NCI-H526 treated with DMSO at 0.1 percent for 48 hours (cell line): ENCODE measurements at regions not wholly inside any gene's neighbourhood (a gene's known extent, or its start where the extent isn't known, plus 50 kb on each side); places are given as distances from the start of the nearest gene placed in this dataset.
"Not testable (repeated sequence)": the region's sequence is repeated elsewhere in the genome, so short reads cannot be mapped to it uniquely, and the experiment has no call there.

Source experiments
- DNase-seq: peaks from one replicate; lab custom pipeline; 2025; lab: John Stamatoyannopoulos, UW

DNA sequence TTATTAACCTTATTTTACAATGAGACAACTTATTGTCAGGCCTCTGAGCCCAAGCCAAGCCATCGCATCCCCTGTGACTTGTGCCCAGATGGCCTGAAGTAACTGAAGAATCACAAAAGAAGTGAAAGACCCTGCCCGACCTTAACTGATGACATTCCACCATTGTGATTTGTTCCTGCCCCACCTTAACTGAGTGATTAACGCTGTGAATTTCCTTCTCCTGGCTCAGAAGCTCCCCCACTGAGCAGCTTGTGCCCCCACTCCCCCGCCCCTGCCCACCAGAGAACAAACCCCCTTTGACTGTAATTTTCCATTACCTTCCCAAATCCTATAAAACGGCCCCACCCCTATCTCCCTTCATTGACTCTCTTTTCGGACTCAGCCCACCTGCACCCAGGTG, 224.0 kb upstream of the DUSP10 start:
- DNase-seq = not testable (repeated sequence)

DNA sequence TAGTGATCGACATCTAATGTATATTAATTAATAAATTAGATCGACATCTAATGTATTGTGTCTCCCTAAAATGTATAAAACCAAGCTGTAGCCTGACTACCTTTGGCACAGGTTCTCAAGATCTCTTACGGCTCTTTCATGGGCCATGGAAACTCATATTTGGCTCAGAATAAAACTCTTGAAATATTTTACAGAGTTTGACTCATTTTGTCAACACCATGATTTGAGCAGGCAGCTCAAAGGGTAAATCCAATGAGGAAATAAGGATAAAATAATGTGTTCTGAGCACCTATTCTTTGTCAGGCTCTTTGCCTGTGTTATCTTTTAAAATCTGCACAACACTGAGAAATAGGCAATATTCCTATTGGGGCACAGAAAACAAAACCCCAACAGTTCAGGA, 223.4 kb upstream of the DUSP10 start:
- DNase-seq = no peak

DNA sequence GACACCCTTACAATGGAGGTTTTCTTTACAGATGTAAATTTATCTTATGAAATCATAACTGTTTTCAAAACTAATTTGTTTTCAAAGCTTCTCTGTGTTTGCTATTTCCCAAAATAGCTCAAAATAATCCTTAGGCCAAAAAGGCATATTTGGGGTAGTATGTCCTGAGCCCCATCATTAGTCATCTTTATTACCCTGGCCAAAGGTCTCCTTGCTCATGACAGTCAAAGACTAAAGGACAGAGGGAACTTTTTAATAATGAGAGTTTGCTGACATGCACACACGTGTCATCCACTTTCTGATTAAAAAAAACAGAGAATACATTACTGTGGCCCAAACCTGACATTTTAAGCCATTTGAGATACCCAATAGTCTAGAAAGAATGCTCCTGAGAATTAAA, 221.9 kb upstream of the DUSP10 start:
- DNase-seq = no peak

DNA sequence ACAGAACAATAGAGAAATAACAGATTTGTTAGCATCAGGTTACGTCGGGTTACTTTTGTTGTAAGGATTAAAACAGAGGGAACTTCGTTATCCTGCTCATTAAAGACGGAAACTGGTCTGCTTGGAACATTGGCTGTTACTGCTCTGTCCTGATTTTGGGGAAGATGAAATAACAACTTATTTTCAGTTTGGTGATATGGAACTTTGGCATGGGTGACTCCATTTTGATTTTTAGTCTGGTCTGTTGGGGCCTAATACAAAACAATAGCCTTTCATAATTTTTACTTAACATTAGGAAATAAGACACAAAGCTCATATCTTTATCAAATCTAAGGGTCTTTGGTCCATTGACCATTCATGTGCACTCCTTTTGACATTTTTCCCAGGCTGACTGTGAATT, 220.5 kb upstream of the DUSP10 start:
- DNase-seq = no peak

DNA sequence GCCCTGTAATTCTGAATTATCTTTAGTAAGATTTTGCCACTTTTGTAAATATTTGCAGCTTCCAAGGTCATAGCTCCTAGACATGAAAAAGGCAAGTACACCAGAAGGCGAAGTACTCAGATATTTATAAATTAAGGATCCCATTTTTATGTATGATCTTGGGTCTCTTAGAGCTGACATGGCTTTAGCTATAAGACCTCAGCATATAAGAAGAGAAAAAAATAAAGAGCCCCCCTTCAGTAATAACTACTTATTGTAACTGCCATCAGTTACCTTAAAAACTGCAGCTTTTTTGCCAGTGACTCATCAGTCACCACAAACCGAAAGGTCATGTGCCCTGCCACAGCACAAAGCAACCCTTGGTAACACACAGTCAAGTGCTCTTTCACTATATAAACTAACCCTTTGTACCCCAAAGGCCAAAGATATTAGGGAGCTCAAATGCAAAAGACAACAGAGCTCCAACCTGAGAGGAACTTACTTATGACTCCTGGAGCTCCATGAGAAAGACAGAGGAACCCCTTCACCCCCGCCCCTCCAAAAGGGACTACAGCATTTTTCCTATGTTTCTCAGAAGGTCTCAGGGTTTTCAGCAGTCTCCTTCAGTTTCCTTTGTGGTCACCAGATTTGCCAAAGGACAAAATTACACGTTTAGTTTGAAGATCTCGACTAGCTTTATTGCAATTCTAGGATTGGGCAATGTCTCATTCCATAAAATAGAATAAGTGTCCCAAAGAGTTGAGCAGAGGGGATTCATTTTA, 219.8 kb upstream of the DUSP10 start:
- DNase-seq = no peak

DNA sequence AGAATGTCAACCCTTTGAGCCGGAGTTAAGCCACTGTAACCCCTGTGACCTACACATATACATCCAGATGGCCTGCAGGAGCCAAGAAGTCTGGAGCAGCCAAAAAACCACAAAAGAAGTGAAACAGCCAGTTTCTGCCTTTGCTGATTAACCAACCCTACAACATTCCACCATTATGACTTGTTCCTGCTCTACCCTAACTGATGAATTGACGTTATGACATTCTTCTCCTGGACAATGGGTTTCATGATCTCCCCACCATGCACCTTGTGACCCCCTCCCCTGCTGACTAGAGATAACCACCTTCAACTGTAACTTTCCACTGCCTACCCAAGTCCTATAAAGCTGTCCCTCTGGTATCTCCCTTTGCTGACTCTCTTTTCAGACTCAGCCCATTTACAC, 216.3 kb upstream of the DUSP10 start:
- not testable (repeated sequence) for DNase-seq

DNA sequence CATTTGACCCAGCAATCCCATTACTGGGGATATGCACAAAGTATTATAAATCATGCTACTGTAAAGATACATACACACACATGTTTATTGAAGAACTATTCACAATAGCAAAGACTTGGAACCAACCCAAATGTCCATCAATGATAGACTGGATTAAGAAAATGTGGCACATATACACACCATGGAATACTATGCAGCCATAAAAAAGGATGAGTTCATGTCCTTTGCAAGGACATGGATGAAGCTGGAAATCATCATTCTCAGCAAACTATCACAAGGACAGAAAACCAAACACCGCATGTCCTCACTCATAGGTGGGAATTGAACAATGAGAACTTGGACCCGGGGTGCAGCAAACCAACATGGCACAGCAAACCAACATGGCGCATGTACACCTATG, 215.5 kb upstream of the DUSP10 start:
- DNase-seq = not testable (repeated sequence)

DNA sequence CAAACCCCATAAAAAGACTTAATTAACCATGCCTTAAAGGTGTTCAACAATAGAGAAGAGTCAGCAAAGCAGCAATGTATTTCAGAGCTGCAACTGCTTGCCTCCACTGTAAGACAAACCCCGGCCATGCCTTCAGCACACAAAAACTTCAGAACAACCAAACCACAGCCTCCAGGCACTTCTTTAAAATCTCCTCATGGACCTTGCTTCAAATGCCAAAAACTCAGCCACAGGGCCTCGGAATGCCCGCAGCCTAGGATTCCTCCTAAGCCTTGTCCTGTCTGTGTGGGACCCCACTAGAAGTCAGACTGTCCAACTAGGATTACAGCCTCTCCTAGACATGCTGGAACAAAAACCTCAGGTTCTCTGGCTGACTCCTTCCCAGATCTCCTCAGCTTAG, 208.1 kb upstream of the DUSP10 start:
- no peak for DNase-seq

DNA sequence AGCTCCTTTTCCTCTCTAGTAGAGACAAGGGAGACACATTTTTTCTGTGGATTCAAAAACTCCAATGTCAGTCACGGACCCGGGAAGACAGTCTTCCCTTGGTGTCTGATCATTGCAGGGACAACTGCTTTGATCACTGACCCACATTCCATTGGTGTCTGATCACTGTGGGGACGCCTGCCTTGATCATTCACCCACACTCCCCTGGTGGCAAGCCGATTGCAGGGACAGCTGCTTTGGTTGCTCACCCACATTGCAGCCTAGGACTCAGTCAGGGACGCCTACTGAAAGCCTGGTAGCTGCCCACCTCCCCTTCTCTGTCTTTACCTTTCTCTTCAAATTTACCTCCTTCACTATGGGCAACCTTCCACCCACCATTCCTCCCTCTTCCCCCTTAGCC, 206.6 kb upstream of the DUSP10 start:
- DNase-seq = no peak

DNA sequence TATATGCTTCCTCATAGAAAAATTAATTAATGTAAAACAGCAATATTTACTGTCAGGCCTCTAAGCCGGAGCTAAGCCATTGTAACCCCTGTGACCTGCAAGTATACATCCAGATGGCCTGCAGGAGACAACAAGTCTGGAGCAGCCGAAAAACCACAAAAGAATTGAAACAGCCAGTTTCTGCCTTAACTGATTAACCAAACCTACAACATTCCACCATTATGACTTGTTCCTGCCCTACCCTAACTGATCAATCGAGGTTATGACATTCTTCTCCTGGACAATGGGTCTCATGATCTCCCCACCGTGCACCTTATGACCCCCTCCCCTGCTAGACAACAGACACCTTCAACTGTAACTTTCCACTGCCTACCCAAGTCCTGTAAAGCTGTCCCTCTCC, 205.8 kb upstream of the DUSP10 start:
- no peak for DNase-seq

DNA sequence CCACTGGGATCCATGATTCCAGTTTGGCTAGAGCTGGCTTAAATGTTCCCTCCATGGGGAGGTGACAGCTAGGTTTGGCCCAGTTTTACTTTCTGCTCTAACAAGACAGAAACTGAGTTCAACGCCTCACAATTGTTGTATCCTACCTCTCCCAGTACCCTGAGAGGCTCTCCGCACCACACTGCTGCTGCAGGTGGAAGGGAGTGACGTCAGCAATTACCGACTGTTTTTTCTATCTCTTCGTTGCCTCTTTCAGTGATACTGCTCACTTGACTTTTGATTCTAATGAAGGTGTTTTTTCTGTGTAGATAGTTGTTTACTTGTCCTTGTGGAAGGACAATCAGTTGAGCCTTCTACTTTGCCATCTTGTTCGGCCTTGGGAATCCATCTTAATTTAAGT, 204.9 kb upstream of the DUSP10 start:
- no peak for DNase-seq

DNA sequence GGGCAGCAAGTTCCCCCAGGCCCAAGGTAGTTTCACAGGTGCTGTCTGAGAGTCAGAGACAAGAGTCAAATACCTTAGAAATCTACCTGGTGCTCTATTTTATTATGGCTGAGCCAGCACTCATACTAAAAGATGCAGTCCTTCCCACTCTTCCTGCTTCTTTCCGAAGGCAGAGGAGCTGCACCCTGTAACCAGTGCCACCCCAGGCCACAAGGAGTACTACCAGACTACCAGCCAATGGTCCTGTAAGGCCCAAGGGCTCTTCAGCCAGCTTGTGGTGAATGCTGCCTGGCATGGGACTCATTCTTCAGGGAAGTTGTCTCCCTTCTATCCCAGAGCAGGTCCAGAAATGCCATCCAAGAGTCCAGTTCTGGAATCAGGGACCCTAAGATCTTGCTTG, 203.8 kb upstream of the DUSP10 start:
- no peak for DNase-seq

DNA sequence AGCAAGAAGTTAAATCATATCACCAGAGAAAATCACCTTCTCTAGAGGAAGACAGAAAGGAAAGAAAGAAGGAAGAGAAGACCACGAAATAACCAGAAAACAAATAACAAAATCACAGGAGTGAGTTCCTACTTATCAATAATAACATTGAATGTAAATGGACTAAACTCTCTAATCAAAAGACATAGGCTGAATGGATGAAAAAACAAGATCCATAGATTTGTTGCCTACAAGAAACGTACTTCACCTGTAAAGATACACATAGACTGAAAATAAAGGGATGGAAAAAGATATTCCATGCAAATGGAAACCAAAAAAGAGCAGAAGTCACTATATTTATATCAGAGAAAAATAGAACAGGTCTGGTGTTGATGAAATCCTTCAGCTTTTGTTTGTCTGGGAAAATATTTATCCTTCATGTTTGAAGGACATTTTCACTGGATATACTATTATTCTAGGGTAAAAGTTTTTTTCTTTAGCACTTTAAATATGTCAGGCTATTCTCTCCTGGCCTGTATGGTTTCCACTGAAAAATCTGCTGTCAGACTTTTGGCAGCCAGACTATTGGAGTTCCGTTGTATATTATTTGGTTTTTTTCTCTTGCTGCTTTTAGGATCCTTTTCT, 202.5 kb upstream of the DUSP10 start:
- DNase-seq = no peak

DNA sequence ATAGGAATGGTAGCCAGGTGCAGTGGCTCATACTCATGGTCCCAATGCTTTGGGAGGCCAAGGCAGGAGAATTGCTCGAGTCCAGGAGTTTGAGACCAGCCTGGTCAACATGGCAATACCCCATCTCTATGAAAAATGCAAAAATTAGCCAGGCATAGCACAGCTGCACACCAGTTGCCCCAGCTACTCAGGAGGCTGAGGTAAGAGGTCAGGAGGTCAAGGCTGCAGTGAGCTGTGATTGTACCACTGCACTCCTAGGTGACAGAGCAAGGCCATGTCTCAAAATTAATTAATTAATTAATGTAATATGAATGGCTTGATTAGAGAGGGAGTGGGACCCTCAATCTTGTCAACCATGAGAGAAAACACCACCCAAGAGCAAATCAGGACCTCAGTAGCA, 198.7 kb upstream of the DUSP10 start:
- DNase-seq = no peak

DNA sequence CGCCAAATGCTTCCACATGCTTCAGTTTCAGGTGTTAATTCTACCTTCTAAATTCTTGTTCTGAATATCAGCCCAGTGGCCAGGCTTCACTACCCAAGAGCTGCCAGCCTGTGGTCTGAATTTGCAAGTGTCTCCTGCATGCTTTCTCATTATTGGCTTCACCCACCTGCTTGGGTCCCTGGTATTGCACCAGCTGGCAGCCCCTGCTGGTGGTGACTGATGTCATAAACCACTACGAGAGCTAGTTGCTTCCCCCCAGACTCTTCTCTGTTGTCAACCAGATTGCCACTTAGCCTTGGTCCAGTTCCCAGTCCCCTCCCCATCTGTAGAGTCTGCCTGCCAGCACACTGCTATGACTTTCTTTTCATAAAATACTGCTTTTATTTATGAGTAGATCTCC, 197.7 kb upstream of the DUSP10 start:
- DNase-seq = no peak

DNA sequence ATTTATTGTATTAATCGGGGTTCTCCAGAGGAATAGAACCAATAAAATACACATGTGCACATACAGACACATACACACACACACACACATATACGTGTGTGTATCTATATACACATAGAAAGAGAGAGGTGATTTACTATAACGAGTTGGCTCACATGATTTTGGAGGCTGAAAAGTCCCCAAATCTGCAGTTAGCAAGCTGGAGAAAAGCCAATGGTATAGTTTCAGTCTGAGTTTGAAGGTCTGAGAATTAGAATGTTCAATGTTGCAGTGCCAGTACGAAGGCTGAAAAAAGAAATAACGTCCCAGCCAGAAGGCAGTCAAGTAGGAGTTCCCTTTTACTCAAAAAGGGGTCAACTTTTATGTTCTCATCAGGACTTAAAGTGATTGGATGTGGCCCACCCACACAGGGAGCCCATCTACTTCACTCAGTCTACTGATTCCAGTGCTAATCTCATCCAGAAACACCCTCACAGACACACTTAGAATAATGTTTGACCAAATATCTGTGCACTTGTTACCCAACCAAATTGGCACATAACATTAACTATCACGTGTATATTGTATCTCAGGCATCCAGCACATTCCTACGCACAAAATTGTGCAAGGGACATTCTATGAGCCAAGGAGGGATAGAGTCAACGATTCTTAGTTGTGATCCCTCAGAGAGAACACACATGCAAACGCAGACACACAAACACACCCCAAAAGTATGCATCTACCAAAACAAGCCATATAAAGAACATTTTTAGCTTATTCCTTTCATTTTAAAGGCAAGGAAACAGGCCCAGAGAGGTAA, 195.5 kb upstream of the DUSP10 start:
- DNase-seq = no peak

DNA sequence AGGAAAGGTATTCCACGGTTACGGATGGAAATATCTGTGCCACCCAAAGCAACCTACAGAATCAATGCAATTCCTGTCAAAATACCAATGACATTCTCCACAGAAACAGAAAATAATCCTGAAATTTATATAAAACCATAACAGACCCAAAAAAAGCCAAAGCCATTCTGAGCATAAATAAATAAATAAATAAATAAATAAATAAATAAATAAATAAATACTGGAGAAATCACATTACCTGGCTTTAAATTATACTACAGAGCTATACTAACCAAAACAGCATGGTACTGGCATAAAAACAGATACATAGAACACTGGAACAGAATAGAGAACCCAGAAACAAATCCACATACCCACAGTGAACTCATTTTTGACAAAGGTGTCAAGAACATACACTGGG, 191.9 kb upstream of the DUSP10 start:
- DNase-seq = no peak

DNA sequence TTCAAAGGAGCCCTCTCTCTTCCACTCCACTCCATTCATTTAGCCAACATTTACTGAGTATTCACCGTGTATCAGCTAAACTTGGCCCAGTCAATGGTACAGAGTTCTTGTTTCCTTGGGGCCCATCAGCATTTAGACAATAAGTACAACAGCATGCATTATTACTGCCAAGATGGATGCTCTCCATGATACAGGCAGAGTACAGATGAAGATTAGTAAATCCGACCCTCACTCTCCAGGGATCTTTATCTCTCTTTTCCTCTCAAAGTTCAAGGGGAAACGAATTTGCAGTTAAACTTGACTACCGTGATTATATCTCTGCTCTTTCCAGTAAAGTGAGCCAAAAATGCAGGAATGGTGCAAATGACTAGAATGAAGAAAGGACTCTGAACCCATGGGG, 184.6 kb upstream of the DUSP10 start:
- no peak for DNase-seq

DNA sequence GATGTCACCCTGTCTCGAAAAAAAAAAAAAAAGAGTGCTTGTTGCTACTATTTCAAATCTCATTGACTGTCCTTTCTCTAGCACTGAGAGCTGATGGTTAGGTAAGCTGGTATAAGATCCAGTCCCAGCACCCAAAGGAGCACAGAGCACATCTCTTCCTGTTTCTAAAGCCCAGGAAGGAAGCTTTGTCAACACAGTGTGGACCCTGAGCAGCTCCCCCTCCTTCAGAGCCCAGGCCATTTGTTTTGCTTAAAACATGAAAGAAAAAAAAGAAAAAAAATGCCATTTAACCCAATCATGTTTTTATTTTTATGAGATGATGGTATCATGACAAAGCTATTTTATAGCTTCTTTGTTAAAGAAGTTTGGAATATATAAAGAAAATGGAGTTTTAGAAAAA, 184.1 kb upstream of the DUSP10 start:
- DNase-seq = no peak

DNA sequence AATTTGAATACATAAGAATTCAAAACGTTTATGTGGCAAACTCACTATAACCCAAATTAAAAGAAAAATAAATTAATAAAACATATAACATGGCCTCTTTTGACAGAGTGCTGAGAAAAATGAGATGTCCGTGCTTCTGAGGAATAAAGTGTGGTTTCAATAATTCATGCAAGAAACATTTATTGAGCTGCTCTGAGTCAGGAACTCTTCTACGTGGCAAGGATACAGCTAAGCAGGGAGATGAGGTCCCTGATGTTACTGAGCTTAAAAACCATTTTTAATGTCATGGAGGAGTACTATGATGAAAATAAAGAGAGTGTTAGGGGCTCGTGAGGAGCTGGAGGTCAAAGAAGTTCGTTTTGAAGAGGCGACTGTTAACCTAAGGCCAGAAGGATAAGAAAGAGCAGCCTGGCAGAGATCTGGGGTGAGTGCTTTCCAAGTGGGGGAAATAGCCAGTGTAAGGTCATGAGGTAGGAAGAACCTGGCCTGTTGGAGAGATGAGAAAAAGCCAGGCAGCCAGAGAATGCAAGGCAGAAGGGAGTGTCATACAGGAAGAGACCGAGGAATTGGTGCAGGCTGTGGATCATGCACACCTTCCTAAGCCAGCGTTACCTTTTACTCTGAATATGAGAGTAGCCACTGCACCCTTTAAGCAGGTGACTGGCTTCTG, 182.2 kb upstream of the DUSP10 start:
- no peak for DNase-seq

DNA sequence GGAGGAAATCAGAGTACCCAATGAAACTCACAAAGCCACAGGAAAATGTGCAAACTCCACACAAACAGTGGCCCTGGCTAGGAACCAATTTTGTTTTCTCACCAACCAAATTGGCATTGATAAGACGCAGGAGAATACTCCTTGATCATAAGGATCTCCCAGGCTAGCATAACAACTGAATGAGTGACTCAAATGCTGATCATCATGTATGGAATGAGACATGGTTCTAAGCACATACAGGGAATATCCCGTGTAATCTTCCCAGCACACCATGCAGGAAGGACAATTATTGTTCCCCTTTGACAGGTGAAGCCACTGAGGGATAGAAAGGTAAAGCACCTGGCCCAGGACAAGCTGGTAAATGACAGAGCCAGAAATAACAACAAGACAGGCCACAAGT, 180.0 kb upstream of the DUSP10 start:
- no peak for DNase-seq

DNA sequence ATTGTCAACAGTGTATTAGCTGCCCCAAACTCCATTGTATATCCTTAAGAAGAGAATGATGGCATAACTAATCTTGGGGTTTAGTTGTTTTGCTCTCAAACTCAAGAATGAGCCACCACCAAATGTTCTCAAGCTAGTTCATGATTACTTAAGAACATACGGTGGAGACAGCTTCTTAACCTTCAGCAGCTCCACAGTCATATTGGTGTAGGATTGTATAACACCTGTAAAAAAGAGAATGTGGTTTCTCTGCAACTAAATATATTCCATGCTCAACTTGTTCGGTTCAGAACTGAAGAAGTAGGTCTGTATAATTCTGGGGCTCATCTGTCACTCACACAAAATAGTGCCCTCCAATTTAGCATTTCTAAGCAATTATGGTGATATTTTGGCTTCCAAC, 177.9 kb upstream of the DUSP10 start:
- no peak for DNase-seq

DNA sequence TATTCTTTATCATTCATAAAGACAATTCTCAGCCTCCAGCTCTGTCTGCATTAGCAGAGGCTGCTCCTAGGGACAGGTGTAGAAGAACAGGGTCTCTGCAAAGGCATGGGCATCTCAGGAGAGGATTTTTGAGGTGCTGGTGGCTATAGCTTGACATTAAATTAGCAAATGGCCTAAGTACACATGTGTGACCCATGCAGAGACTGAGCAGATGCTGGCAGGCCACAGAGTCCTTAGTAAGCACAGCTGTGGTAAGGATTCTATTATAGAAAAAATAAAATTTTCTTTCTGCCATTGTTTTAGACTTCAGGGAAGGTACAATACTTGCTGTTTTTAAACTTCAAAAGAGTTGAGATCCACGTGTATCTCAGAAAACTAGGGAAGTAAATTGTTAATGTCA, 177.5 kb upstream of the DUSP10 start:
- no peak for DNase-seq
